HepG2 (cell line): ENCODE measurements at regions not wholly inside any gene's neighbourhood (a gene's known extent, or its start where the extent isn't known, plus 50 kb on each side); places are given as distances from the start of the nearest gene placed in this dataset.

Experiments used
- ATF4 ChIP-seq, 2 experiments: fragments of 450-650 bp in 1 of 2; sonication (generic) in 1 of 2; formaldehyde crosslinking; IDR thresholded peaks; 2 replicates each; pipeline versions ENCODE4 v1.5.0 to v1.8.0; 2020 to 2022; ENCODE audit warnings: mild to moderate bottlenecking in 1 of 2, missing genetic modification reagents in 1 of 2
- CENPT ChIP-seq: sonication (generic); formaldehyde crosslinking; IDR thresholded peaks from 2 replicates; pipeline ENCODE4 v1.8.0; 2022; ENCODE audit warnings: low read depth, mild to moderate bottlenecking, moderate library complexity, missing genetic modification reagents
- CREM ChIP-seq, 2 experiments: sonication (generic) in 1 of 2; formaldehyde crosslinking in 1 of 2; IDR thresholded peaks; 2 replicates each; pipeline versions ENCODE4 v1.4.0 to v1.6.1; 2016 to 2020; ENCODE audit warnings: antibody characterized with exemption in 1 of 2, mild to moderate bottlenecking in 1 of 2, missing genetic modification reagents in 1 of 2
- DRAP1 ChIP-seq: IDR thresholded peaks from 2 replicates; pipeline ENCODE4 v1.6.1; 2016; ENCODE audit warnings: missing genetic modification reagents, missing compliant biosample characterization
- ERF ChIP-seq: IDR thresholded peaks from 2 replicates; pipeline ENCODE4 v1.6.1; 2018; ENCODE audit warnings: missing biosample characterization, missing genetic modification reagents
- FOXK1 ChIP-seq: sonication (generic); formaldehyde crosslinking; IDR thresholded peaks from 2 replicates; pipeline ENCODE4 v1.4.0; 2020; ENCODE audit warnings: low read depth, missing genetic modification reagents, borderline replicate concordance
- FOXP4 ChIP-seq: sonication (generic); formaldehyde crosslinking; IDR thresholded peaks from 2 replicates; pipeline ENCODE4 v1.4.0; 2020; ENCODE audit warnings: missing genetic modification reagents
- HDAC2 ChIP-seq: sonication (generic); formaldehyde crosslinking; IDR thresholded peaks from 2 replicates; pipeline ENCODE4 v1.4.0; 2020; ENCODE audit warnings: missing genetic modification reagents
- HHEX ChIP-seq: IDR thresholded peaks from 2 replicates; pipeline ENCODE4 v1.6.1; 2016; ENCODE audit warnings: control low read depth
- HOMEZ ChIP-seq: IDR thresholded peaks from 2 replicates; pipeline ENCODE4 v1.6.1; 2016; ENCODE audit warnings: low read depth
- KDM6A ChIP-seq: IDR thresholded peaks from 2 replicates; pipeline ENCODE4 v1.6.1; 2016; ENCODE audit warnings: low read depth
- NCOA2 ChIP-seq: sonication (generic); formaldehyde crosslinking; IDR thresholded peaks from 2 replicates; pipeline ENCODE4 v1.8.0; 2022; ENCODE audit warnings: inconsistent platforms
- SMYD3 ChIP-seq: sonication (generic); formaldehyde crosslinking; IDR thresholded peaks from 2 replicates; pipeline ENCODE4 v1.8.1; 2023; ENCODE audit warnings: mild to moderate bottlenecking, missing genetic modification reagents
- SNAI1 ChIP-seq: sonication (generic); formaldehyde crosslinking; IDR thresholded peaks from 2 replicates; pipeline ENCODE4 v1.5.0; 2020; ENCODE audit warnings: mild to moderate bottlenecking, missing genetic modification reagents, borderline replicate concordance
- TCF7 ChIP-seq: sonication (generic); IDR thresholded peaks from 2 replicates; pipeline ENCODE4 v1.6.1; 2016; ENCODE audit warnings: antibody characterized with exemption, low read depth
- THAP11 ChIP-seq: IDR thresholded peaks from 2 replicates; pipeline ENCODE4 v1.6.1; 2016; ENCODE audit warnings: missing biosample characterization, missing genetic modification reagents
- THYN1 ChIP-seq: sonication (generic); formaldehyde crosslinking; IDR thresholded peaks from 2 replicates; pipeline ENCODE4 v1.8.1; 2023; ENCODE audit warnings: low read depth, mild to moderate bottlenecking, moderate library complexity, missing genetic modification reagents, borderline replicate concordance
- ZFP1 ChIP-seq: IDR thresholded peaks from 2 replicates; pipeline ENCODE4 v1.6.1; 2016
- ZNF362 ChIP-seq: sonication (generic); formaldehyde crosslinking; IDR thresholded peaks from 2 replicates; pipeline ENCODE4 v1.4.0; 2020; ENCODE audit warnings: missing genetic modification reagents, mild to moderate bottlenecking, borderline replicate concordance
- ZNF414 ChIP-seq: sonication (generic); formaldehyde crosslinking; IDR thresholded peaks from 2 replicates; pipeline ENCODE4 v1.5.0; 2020; ENCODE audit warnings: missing genetic modification reagents
- ZNF432 ChIP-seq: sonication (generic); formaldehyde crosslinking; IDR thresholded peaks from 2 replicates; pipeline ENCODE4 v1.5.0; 2020; ENCODE audit warnings: missing genetic modification reagents, mild to moderate bottlenecking, borderline replicate concordance
- ZNF749 ChIP-seq: sonication (generic); formaldehyde crosslinking; IDR thresholded peaks from 2 replicates; pipeline ENCODE4 v1.8.0; 2022; ENCODE audit warnings: mild to moderate bottlenecking, missing genetic modification reagents, moderate library complexity, borderline replicate concordance
- ZNF878 ChIP-seq: sonication (generic); formaldehyde crosslinking; IDR thresholded peaks from 2 replicates; pipeline ENCODE4 v1.8.1; 2023; ENCODE audit warnings: mild to moderate bottlenecking, missing genetic modification reagents, moderate library complexity

GRCh38 chr17:68789203-68789962 lies 165.8 kb downstream of the ABCA8 start (continued):
- TF ChIP-seq ZNF414 (CRISPR knock-in tag) (no peak), FOXP4 (peak; percentile 89), ZFP1 (0 out of 2 replicates have a peak, but pooled peaks have one; percentile 31), SMYD3 (no peak), ZNF878 (CRISPR knock-in tag) (peak; percentile 74; the same call in 1 of the 2 replicates), HDAC2 (CRISPR knock-in tag) (peak; percentile 55; the same call in 1 of the 2 replicates), ZNF749 (CRISPR knock-in tag) (no peak), NCOA2 (CRISPR knock-in tag) (peak; percentile 91), DRAP1 (CRISPR knock-in tag) (no peak), THAP11 (peak; percentile 65), CENPT (CRISPR knock-in tag) (no peak), ATF4 (CRISPR knock-in tag; IDR thresholded peaks at IDR 0.05) (peak in 1 of 2 experiments; percentile 80; a peak in 2 of 4 replicates), HHEX (0 out of 2 replicates have a peak, but pooled peaks have one; percentile 30), ERF (CRISPR knock-in tag) (peak; percentile 44; the same call in 1 of the 2 replicates), ZNF432 (CRISPR knock-in tag) (no peak), TCF7 (peak; percentile 84), ZNF362 (0 out of 2 replicates have a peak, but pooled peaks have one; percentile 38), HOMEZ (CRISPR knock-in tag) (peak; percentile 94; the same call in 1 of the 2 replicates), CREM (IDR thresholded peaks at IDR 0.05) (peak; percentile 70), CREM (CRISPR knock-in tag; IDR thresholded peaks at IDR 0.05) (no peak), SNAI1 (CRISPR knock-in tag) (no peak), KDM6A (peak; percentile 60; the same call in 1 of the 2 replicates), THYN1 (no peak), FOXK1 (CRISPR knock-in tag) (peak; percentile 56; the same call in 1 of the 2 replicates)
